OCI-LY1 (cell line): ENCODE measurements at regions not wholly inside any gene's neighbourhood (a gene's known extent, or its start where the extent isn't known, plus 50 kb on each side); places are given as distances from the start of the nearest gene placed in this dataset.
"Not testable (repeated sequence)": the region's sequence is repeated elsewhere in the genome, so short reads cannot be mapped to it uniquely, and the experiment has no call there.

Experiments
- H2AFZ ChIP-seq: fragments of 200-600 bp; sonication (generic), shearing (Covaris generic); 2 replicates; pipeline ENCODE4 v1.6.0; 2014; ENCODE audit warnings: antibody characterized with exemption, mild to moderate bottlenecking, low read length
- H3F3A ChIP-seq: fragments of 200-600 bp; sonication (generic), shearing (Covaris generic); 2 replicates; pipeline ENCODE4 v1.6.0; 2014; ENCODE audit warnings: mild to moderate bottlenecking, antibody characterized with exemption, low read length, moderate library complexity; ENCODE audit not compliant: insufficient read depth
- H3K27ac ChIP-seq: fragments of 200-600 bp; sonication (generic); 2 replicates; pipeline ENCODE4 v1.5.1; 2014; ENCODE audit warnings: low read length, mixed run types, mild to moderate bottlenecking, low read depth; ENCODE audit not compliant: poor library complexity, severe bottlenecking
- H3K27me3 ChIP-seq: fragments of 200-600 bp; sonication (generic); 2 replicates; pipeline ENCODE4 v1.6.0; 2014; ENCODE audit warnings: antibody characterized with exemption, mild to moderate bottlenecking, low read length, moderate library complexity; ENCODE audit not compliant: insufficient read depth
- H3K36me3 ChIP-seq: fragments of 200-600 bp; sonication (generic); 2 replicates; pipeline ENCODE4 v1.6.1; 2014; ENCODE audit warnings: mild to moderate bottlenecking, antibody characterized with exemption, low read length, moderate library complexity, mixed read lengths; ENCODE audit not compliant: insufficient read depth
- H3K4me1 ChIP-seq: fragments of 200-600 bp; sonication (generic); 2 replicates; pipeline ENCODE4 v1.5.1; 2014; ENCODE audit warnings: mild to moderate bottlenecking, low read length, moderate library complexity; ENCODE audit not compliant: insufficient read depth, severe bottlenecking
- H3K4me2 ChIP-seq: fragments of 200-600 bp; sonication (generic), shearing (Covaris generic); 2 replicates; pipeline ENCODE4 v1.6.1; 2014; ENCODE audit warnings: low read length
- H3K4me3 ChIP-seq: fragments of 200-600 bp; sonication (generic); 2 replicates; pipeline ENCODE4 v1.5.1; 2014; ENCODE audit warnings: low read length, low read depth, mild to moderate bottlenecking, mixed read lengths; ENCODE audit not compliant: poor library complexity, severe bottlenecking
- H3K79me2 ChIP-seq: fragments of 200-600 bp; shearing (Covaris generic); 2 replicates; pipeline ENCODE4 v1.6.1; 2016; ENCODE audit warnings: mixed run types, low read length, mixed read lengths; ENCODE audit not compliant: insufficient read depth
- H3K9ac ChIP-seq: fragments of 200-600 bp; sonication (generic), shearing (Covaris generic); 2 replicates; pipeline ENCODE4 v1.6.1; 2014; ENCODE audit warnings: mild to moderate bottlenecking, low read length, mixed read lengths
- H3K9me2 ChIP-seq: fragments of 200-600 bp; sonication (generic), shearing (Covaris generic); 2 replicates; pipeline ENCODE4 v1.6.1; 2014; ENCODE audit warnings: low read depth, mild to moderate bottlenecking, low read length, mixed read lengths
- H3K9me3 ChIP-seq: fragments of 200-600 bp; shearing (Covaris generic); 2 replicates; pipeline ENCODE4 v1.6.1; 2014; ENCODE audit warnings: low read length, mixed read lengths
- H4K20me1 ChIP-seq: fragments of 200-600 bp; sonication (generic), shearing (Covaris generic); 2 replicates; pipeline ENCODE4 v1.6.0; 2016; ENCODE audit warnings: mild to moderate bottlenecking, low read length; ENCODE audit not compliant: insufficient read depth
- EZH2 ChIP-seq: fragments of 200-600 bp; sonication (generic), shearing (Covaris generic); IDR thresholded peaks from 2 replicates; pipeline ENCODE4 v1.8.0; 2017; ENCODE audit warnings: borderline replicate concordance, mixed run types, mild to moderate bottlenecking, antibody characterized with exemption, low read length, moderate library complexity, mixed read lengths
- TF ChIP-seq, protein P1 (sequence below): fragments of 200-600 bp; sonication (generic), shearing (Covaris generic); IDR thresholded peaks from 2 replicates; pipeline ENCODE4 v1.5.1; 2017; ENCODE audit warnings: mild to moderate bottlenecking, antibody characterized with exemption, low read length, moderate library complexity, mixed read lengths

DNA sequence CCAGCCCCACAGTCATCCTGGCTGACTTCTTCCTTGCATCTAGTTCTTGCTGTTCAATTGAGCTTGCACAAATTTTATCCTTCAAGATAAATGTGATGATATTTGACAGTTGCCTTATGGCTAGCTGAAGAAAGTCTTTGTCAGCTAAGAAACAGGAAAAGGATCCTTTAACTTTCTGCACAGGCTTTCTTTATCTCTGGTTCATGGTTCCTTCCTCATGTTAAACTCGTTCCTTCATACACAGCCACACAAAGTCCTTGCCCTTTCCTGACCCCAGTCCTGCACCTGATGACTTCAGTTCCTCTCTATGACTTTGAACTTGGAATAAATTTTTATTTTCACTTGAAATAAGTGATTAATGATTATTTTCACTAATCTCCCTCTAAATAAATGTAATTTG lies 132.5 kb upstream of the PRSS3 start:
- Histone ChIP-seq H4K20me1 (no peaks in the 10 kb centered on the region), H3K27me3 (no peaks in the 10 kb centered on the region), H3K4me2 (no peak overlapping the region), H3K27ac (no peak overlapping the region), H3K79me2 (no peaks in the 10 kb centered on the region), H3F3A (no peaks in the 10 kb centered on the region), H3K36me3 (no peaks in the 10 kb centered on the region), H3K9me2 (no peaks in the 10 kb centered on the region), H3K9ac (no peak overlapping the region), H3K4me3 (no peak overlapping the region), H3K9me3 (no peaks in the 10 kb centered on the region), H2AFZ (no peak overlapping the region), H3K4me1 (no peaks in the 10 kb centered on the region)
- TF ChIP-seq, protein P1, sequence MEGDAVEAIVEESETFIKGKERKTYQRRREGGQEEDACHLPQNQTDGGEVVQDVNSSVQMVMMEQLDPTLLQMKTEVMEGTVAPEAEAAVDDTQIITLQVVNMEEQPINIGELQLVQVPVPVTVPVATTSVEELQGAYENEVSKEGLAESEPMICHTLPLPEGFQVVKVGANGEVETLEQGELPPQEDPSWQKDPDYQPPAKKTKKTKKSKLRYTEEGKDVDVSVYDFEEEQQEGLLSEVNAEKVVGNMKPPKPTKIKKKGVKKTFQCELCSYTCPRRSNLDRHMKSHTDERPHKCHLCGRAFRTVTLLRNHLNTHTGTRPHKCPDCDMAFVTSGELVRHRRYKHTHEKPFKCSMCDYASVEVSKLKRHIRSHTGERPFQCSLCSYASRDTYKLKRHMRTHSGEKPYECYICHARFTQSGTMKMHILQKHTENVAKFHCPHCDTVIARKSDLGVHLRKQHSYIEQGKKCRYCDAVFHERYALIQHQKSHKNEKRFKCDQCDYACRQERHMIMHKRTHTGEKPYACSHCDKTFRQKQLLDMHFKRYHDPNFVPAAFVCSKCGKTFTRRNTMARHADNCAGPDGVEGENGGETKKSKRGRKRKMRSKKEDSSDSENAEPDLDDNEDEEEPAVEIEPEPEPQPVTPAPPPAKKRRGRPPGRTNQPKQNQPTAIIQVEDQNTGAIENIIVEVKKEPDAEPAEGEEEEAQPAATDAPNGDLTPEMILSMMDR: no peak
- TF ChIP-seq EZH2: no peak

DNA sequence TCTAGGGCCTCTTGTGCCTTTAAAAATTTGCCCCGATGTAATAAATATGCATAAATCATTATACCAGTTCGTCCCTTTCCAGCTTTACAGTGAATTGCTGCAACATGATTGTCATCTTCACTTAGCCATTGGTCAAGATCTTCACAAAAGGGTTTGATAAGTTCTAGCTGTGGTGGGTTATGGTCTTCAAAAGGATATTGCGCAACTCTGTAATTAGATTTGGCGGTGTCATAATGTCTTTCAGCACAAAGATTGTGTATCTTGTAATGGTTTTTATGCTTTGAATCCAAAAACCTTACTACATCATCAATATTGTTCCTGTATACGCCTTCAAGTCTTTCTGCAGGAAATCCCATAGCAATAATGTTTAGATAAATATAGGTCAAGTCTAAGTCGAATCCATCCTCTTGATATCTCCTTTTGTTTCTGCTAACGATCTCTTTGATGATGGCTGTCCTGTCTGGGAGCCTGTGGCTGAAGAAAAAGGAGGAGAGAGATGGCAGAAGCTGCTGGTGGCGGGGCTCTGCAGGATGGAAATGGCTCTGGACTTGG lies 119.1 kb upstream of the PRSS3 start:
- H3K9me2 ChIP-seq, H3K36me3 ChIP-seq, H3K27ac ChIP-seq, H4K20me1 ChIP-seq, H3F3A ChIP-seq, H3K9me3 ChIP-seq, H3K4me1 ChIP-seq, H3K27me3 ChIP-seq, H3K79me2 ChIP-seq, H2AFZ ChIP-seq: not testable (repeated sequence)
- Histone ChIP-seq H3K4me3 (peak overlapping the region; percentile 63), H3K4me2 (peak overlapping the region; percentile 77; the same call in 1 of the 2 replicates), H3K9ac (peak overlapping the region; percentile 48; the same call in 1 of the 2 replicates)

DNA sequence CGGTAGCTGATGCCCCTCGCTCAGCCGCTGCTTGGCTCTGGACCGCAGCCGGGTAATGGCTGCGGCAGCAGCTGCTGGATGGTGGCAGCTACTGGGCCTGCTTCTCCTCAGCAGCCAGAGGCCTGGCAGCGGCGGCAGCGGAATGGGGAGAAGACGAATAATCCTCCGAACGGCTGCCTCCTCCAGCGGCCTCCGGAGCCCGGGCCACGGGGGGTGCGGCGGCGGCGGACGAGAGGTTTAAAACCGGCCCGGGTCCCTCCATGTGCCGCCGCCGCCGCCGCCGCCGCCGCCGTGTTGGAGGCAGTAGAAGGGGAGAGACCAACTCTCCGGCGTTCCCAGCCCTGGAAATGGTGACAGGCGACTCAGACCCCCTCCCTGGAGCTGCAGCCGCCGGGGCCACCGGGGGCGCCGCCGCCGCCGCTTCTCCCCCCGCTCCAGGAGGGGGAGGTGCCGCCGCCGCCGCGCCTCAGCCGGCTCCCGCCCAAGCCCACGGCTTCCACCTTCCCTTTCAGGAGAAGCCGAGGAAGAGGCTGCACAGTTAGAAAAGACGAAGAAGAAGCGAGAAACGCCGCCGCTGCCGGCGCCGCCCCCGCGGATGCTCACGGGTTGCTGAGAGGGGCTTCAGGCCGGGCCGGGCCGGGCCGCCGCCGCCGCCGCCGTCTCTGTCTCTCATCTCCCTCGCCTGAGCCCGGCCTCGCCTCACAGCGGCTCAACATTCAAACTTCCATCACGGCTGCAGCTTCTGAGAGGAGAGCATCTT lies 118.4 kb upstream of the PRSS3 start:
- H3K4me3 ChIP-seq: peak overlapping the region; percentile 63
- no peaks in the 10 kb centered on the region for H3K9me2 ChIP-seq
- peak overlapping the region; percentile 48; the same call in 1 of the 2 replicates for H3K9ac ChIP-seq
- no peaks in the 10 kb centered on the region for H3F3A ChIP-seq
- no peaks in the 10 kb centered on the region for H3K79me2 ChIP-seq
- no peaks in the 10 kb centered on the region for H3K27me3 ChIP-seq
- no peaks in the 10 kb centered on the region for H3K9me3 ChIP-seq
- TF ChIP-seq, protein P1: no peak
- TF ChIP-seq EZH2: no peak
- H3K4me1 ChIP-seq: no peaks in the 10 kb centered on the region
- H3K36me3 ChIP-seq: no peaks in the 10 kb centered on the region
- 0 out of 2 replicates have a peak overlapping the region, but pooled peaks have one; percentile 50 for H2AFZ ChIP-seq
- H3K4me2 ChIP-seq: peak overlapping the region; percentile 77
- H3K27ac ChIP-seq: no peak overlapping the region
- H4K20me1 ChIP-seq: no peaks in the 10 kb centered on the region

DNA sequence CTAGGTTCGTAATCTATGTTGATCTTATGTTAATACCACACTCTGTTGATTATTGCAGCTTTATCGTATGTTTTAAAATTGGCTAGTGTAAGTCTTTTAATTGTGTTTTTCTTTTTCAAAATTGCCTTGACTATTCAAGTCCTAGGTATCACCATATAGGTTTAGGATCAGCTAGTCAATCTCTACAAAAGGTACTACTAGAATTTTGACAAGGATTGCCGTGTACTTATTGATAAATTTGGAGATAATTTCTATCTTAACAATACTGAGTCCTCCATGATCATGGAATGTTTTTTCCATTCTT lies 117.9 kb upstream of the PRSS3 start:
- Histone ChIP-seq H4K20me1 (no peaks in the 10 kb centered on the region), H3K79me2 (no peaks in the 10 kb centered on the region), H2AFZ (0 out of 2 replicates have a peak overlapping the region, but pooled peaks have one; percentile 50), H3K4me1 (no peaks in the 10 kb centered on the region), H3K27me3 (no peaks in the 10 kb centered on the region), H3K9me2 (no peaks in the 10 kb centered on the region), H3K4me3 (peak overlapping the region; percentile 63), H3K27ac (no peak overlapping the region), H3K4me2 (peak overlapping the region; percentile 77), H3K9me3 (no peaks in the 10 kb centered on the region), H3K9ac (no peak overlapping the region), H3F3A (no peaks in the 10 kb centered on the region), H3K36me3 (no peaks in the 10 kb centered on the region)
- TF ChIP-seq, protein P1: no peak
- no peak for TF ChIP-seq EZH2
